ENCODE measurements at regions not wholly inside any gene's neighbourhood (a gene's known extent, or its start where the extent isn't known, plus 50 kb on each side); places are given as distances from the start of the nearest gene placed in this dataset.
"Not testable (repeated sequence)": the region's sequence is repeated elsewhere in the genome, so short reads cannot be mapped to it uniquely, and the experiment has no call there.

DNA sequence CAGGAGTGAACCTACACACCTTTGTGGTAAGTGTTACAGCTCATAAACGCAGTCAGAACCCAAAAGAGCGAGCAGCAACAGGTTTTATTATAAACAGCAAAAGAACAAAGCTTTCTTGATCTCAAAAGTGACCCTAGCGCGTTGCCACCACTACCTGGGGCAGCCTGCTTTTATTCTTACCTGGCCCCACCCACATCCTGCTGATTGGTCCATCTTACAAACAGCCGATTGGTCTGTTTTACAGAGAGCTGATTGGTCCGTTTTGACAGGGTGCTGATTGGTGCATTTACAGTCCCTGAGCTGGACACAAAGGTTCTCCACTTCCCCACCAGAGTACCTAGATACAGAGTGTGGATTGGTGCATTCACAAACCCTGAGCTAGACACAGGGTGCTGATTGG lies 143.1 kb downstream of the ARRDC4 start:
- Histone ChIP-seq H3K36me3 (ENCODE audit: low read depth, missing control alignments) (no peaks in the 10 kb centered on the region), H3K4me1 (no peaks in the 10 kb centered on the region), H3K27ac (no peak overlapping the region), H3K9me3 (no peaks in the 10 kb centered on the region), H3K27me3 (no peaks in the 10 kb centered on the region), H3K4me3 (peak overlapping the region in 1 of 2 donors; percentile 10)
- peak; percentile 79 for DNase-seq
- WGBS, 2 donors, result 62 to 76% methylated on average over 6 of the region's 6 CpGs
- peak; percentile 22 for TF ChIP-seq POLR2A (IDR thresholded peaks at IDR 0.05)
- TF ChIP-seq, protein P1, sequence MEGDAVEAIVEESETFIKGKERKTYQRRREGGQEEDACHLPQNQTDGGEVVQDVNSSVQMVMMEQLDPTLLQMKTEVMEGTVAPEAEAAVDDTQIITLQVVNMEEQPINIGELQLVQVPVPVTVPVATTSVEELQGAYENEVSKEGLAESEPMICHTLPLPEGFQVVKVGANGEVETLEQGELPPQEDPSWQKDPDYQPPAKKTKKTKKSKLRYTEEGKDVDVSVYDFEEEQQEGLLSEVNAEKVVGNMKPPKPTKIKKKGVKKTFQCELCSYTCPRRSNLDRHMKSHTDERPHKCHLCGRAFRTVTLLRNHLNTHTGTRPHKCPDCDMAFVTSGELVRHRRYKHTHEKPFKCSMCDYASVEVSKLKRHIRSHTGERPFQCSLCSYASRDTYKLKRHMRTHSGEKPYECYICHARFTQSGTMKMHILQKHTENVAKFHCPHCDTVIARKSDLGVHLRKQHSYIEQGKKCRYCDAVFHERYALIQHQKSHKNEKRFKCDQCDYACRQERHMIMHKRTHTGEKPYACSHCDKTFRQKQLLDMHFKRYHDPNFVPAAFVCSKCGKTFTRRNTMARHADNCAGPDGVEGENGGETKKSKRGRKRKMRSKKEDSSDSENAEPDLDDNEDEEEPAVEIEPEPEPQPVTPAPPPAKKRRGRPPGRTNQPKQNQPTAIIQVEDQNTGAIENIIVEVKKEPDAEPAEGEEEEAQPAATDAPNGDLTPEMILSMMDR (IDR thresholded peaks at IDR 0.05), result no peak
- intact Hi-C loops (cut with DNase I; ENCODE audit: low total_unique reads), result no loop called here

DNA sequence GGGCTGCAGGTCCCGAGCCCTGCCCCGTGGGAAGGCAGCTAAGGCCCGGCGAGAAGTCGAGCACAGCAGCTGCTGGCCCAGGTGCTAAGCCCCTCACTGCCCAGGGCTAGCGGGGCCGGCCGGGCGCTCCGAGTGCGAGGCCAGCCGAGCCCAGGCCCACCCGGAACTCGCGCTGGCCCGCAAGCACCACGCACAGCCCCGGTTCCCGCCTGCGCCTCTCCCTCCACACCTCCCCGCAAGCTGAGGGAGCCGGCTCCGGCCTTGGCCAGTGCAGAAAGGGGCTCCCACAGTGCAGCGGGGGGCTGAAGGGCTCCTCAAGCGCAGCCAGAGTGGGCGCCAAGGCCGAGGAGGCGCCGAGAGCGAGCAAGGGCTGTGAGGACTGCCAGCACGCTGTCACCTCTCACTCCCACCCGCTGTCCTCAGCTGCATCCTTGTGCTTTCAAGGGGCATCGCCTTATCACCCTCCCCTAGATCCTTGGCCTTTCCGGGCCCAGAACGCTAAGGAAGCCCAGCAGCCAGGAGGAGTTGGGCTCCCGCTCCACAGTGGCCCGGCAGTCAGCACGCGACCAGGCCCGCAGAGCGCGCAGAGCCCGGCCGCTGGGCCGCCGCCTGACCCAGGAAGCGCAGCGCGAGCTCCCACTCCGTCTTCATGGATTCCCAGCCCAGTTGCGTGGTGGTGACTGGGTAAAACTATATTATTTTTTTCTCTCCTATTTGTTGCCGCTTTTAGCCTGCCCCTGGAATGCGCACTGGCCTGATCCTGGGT lies 144.1 kb downstream of the ARRDC4 start:
- DNase-seq; H3K4me1 ChIP-seq; H3K27me3 ChIP-seq; H3K36me3 ChIP-seq (ENCODE audit: low read depth, missing control alignments); H3K27ac ChIP-seq; intact Hi-C loops (cut with DNase I; ENCODE audit: low total_unique reads); H3K9me3 ChIP-seq: not testable (repeated sequence)
- peak overlapping the region; percentile 36 to 47 for H3K4me3 ChIP-seq
- 68 to 71% methylated on average over 23 to 52 of the region's 53 CpGs for WGBS, 2 donors

DNA sequence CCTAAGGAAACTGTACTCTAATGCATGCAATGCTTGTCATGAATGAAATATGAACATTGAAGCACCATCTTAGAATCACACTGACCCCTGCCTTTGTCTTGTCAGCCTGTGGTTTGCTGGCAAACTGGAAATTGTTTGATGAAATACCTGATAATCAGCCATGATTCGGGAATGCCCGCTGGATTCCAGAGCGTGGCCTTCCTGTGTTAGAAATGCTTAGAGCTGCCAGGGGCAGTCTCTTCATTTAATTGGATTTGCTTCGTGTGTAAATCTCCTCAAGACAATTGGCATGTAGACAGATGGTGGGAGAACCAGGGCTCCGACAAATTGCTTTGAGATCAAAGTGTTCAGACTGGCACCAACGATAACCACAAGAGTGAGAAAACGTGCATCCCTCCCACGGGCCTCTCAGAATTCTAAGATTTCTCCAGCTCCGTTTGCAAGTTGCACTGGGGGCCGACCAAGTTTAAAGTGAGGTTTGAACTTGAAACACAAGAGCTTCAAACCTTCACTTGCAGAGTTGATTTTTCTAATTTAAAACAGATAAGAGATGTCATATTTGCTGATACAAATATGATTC lies 146.2 kb downstream of the ARRDC4 start:
- H3K27me3 ChIP-seq; H3K9me3 ChIP-seq; H3K4me3 ChIP-seq; intact Hi-C loops (cut with DNase I; ENCODE audit: low total_unique reads); H3K27ac ChIP-seq; H3K4me1 ChIP-seq; H3K36me3 ChIP-seq (ENCODE audit: low read depth, missing control alignments); DNase-seq: not testable (repeated sequence)
- 28% methylated on average over 10 of the region's 10 CpGs; no CpG with 5 or more reads in 1 of the 2 donors for WGBS, 2 donors

DNA sequence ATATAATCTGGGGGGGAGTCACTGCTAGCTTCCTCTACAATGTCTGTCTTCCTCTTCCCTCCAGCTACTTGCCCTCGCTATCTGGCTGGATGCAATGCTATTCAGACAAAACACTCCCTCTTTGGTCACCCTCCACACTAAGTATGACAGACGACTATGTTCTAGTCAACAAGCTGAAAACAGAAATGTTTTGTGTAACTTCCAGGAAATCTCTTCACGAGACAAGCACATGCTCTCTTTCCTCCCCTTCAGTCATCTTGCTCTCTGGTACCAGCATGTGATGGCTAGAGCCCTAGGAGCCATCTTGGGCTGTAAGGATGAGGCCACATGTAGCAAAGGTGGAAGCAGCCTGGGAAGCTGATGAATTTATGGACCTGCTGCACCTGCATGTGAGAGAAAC lies 151.3 kb downstream of the ARRDC4 start:
- no peak for DNase-seq
- Histone ChIP-seq H3K36me3 (ENCODE audit: low read depth, missing control alignments) (no peaks in the 10 kb centered on the region), H3K27ac (no peak overlapping the region), H3K9me3 (no peaks in the 10 kb centered on the region), H3K4me3 (no peak overlapping the region), H3K27me3 (no peaks in the 10 kb centered on the region), H3K4me1 (no peaks in the 10 kb centered on the region)
- WGBS, 2 donors, result 66 to 75% methylated on average over 3 of the region's 3 CpGs
- intact Hi-C loops (cut with DNase I; ENCODE audit: low total_unique reads), result no loop called here
- TF ChIP-seq, protein P1 (IDR thresholded peaks at IDR 0.05), result no peak
- TF ChIP-seq POLR2A (IDR thresholded peaks at IDR 0.05), result no peak

DNA sequence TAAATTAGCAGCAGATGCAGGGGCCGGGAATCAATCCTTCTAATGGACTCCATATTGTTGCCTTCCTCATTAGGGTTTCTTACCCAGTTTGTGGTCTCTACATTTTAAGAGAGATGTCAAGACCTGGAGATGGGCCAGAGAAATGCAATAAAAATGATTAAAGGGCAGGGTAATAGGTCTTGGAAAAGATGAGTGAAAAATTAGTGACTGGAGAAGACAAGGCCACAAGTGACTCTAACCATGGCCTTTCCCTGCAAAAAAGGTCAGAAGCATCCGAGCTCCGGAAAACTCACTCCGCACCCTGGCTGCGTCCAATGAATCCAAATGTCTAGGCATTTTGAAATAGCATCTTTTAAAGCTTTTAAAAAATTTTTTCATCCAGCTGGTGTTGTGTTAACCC lies 152.8 kb downstream of the ARRDC4 start:
- intact Hi-C loops (cut with DNase I; ENCODE audit: low total_unique reads), result no loop called here
- TF ChIP-seq, protein P1 (IDR thresholded peaks at IDR 0.05), result no peak
- no peak for TF ChIP-seq POLR2A (IDR thresholded peaks at IDR 0.05)
- WGBS, 2 donors, result 74 to 86% methylated on average over 5 of the region's 5 CpGs

DNA sequence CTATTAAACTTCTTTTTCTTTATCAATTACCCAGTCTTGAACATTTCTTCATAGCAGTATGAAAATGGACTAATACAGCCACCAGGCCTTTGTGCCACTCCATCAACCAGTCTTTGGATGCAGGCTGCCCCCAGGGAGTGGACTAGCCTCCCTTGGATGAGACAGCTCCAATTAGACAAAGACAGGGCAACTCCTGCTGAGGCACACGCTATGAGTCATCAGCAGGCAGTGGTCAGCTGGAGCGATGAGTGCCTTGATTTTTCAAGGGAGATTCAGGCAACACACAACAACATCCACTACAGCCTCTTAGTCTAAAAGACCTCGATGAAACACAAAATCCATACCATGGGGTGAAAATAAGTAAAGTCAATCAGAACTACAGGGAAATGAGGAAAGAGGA lies 160.1 kb downstream of the ARRDC4 start:
- no peak for TF ChIP-seq POLR2A (IDR thresholded peaks at IDR 0.05)
- TF ChIP-seq, protein P1 (IDR thresholded peaks at IDR 0.05), result no peak

More for the DNA sequence above, 152.8 kb downstream of the ARRDC4 start:
- no peak overlapping the region for H3K27ac ChIP-seq
- no peaks in the 10 kb centered on the region for H3K4me1 ChIP-seq
- DNase-seq, result no peak
- no peaks in the 10 kb centered on the region for H3K36me3 ChIP-seq (ENCODE audit: low read depth, missing control alignments)
- no peaks in the 10 kb centered on the region for H3K27me3 ChIP-seq
- H3K4me3 ChIP-seq, result no peak overlapping the region
- no peaks in the 10 kb centered on the region for H3K9me3 ChIP-seq

More for the DNA sequence above, 160.1 kb downstream of the ARRDC4 start:
- DNase-seq, result no peak
- H3K27ac ChIP-seq, result no peak overlapping the region
- H3K36me3 ChIP-seq (ENCODE audit: low read depth, missing control alignments), result no peaks in the 10 kb centered on the region
- WGBS, 2 donors, result 91 to 92% methylated on average over 3 of the region's 3 CpGs
- intact Hi-C loops (cut with DNase I; ENCODE audit: low total_unique reads), result no loop called here
- H3K4me3 ChIP-seq, result no peak overlapping the region
- no peaks in the 10 kb centered on the region for H3K9me3 ChIP-seq
- H3K4me1 ChIP-seq, result no peaks in the 10 kb centered on the region
- H3K27me3 ChIP-seq, result no peaks in the 10 kb centered on the region
